GM12865 (cell line): ENCODE measurements at regions not wholly inside any gene's neighbourhood (a gene's known extent, or its start where the extent isn't known, plus 50 kb on each side); places are given as distances from the start of the nearest gene placed in this dataset.

ENCODE experiments used
- DNase-seq: peaks from one replicate; pipeline ENCODE4 v3.0.0; 2010; ENCODE audit warnings: low read depth
- H3K4me3 ChIP-seq: 2 replicates; pipeline ENCODE4 v1.5.1; 2011; ENCODE audit warnings: mild to moderate bottlenecking, low read depth, low read length, control low read depth
- TF ChIP-seq, protein P1 (sequence below): IDR thresholded peaks from 2 replicates; pipeline ENCODE4 v1.5.1; 2011; ENCODE audit warnings: low read length, control low read depth, low read depth, inconsistent platforms; ENCODE audit not compliant: insufficient read depth; ENCODE audit errors: missing control alignments

DNA sequence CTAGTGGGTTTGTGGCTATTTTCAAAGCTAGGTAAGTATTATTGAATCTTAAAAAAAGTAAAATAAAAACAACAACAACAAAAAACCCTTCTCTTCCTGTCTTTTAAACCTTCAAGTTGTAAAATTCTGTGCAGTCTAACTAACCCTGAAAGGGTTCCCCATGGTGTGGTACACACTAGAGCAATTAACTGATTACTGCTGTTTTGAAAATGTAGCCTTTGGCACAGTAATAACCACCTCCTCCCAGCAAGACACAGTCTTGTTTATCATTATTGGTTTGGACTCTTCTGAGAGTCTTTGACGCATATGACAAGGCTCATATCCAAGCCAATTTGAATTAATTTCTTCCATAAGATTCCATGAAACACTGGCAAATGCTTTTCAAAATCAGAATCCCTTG is 2184.6 kb upstream of the PIK3C3 start:
- TF ChIP-seq, protein P1, sequence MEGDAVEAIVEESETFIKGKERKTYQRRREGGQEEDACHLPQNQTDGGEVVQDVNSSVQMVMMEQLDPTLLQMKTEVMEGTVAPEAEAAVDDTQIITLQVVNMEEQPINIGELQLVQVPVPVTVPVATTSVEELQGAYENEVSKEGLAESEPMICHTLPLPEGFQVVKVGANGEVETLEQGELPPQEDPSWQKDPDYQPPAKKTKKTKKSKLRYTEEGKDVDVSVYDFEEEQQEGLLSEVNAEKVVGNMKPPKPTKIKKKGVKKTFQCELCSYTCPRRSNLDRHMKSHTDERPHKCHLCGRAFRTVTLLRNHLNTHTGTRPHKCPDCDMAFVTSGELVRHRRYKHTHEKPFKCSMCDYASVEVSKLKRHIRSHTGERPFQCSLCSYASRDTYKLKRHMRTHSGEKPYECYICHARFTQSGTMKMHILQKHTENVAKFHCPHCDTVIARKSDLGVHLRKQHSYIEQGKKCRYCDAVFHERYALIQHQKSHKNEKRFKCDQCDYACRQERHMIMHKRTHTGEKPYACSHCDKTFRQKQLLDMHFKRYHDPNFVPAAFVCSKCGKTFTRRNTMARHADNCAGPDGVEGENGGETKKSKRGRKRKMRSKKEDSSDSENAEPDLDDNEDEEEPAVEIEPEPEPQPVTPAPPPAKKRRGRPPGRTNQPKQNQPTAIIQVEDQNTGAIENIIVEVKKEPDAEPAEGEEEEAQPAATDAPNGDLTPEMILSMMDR, result no peak
- DNase-seq, result no peak
- H3K4me3 ChIP-seq, result no peak overlapping the region

DNA sequence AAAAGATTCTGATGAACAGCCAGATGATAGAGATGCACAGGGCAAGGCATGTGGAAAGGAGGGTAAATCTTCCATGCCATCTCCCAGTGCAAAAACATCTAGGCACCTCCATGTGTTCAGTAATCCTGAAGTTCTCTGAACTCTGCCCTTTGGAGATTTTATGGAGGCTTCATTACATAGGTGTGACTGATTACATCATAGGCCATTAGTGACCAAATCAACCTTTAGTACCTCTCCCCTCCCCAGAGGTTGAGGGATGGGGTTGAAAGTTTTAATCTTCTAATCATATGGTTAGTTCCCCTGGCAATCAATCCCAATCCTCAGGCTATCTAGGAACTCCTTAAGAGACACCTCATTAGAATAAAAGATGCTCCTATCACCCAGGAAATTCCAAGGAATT is 2190.2 kb upstream of the PIK3C3 start:
- TF ChIP-seq, protein P1, result no peak
- H3K4me3 ChIP-seq, result no peak overlapping the region

GRCh38 chr18:39761273-39761672 is 2193.8 kb upstream of the PIK3C3 start:
- no peak for DNase-seq
- TF ChIP-seq, protein P1, result no peak
- H3K4me3 ChIP-seq, result no peak overlapping the region

More for the DNA sequence above, 2190.2 kb upstream of the PIK3C3 start:
- no peak for DNase-seq

DNA sequence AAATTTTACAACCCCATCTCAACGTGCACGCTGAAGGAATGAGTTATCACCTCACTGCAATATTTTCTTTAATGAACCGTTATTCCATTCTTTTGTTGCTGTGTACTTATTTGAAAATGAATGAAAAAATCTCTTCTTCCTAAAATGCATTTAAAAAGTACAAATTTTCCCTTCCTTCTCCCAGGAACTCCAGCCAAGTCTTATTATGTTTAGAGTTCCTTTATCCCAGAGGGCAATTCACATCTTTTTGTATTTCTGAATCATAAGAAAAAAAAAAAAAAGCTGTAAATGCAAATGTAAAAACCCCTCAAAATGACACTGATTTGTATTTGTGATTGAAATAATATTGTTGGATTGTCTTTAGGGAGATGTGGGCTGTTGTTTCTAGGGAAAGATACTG is 2194.3 kb upstream of the CELF4 start:
- TF ChIP-seq, protein P1, result no peak
- H3K4me3 ChIP-seq, result no peak overlapping the region
- DNase-seq, result no peak

- TF ChIP-seq, protein P1, result no peak
- no peak for DNase-seq
- no peak overlapping the region for H3K4me3 ChIP-seq
Observed at GRCh38 chr18:39753178-39753577, 2187.6 kb upstream of the CELF4 start.

- TF ChIP-seq, protein P1, result no peak
- DNase-seq, result no peak
- H3K4me3 ChIP-seq, result no peak overlapping the region
Observed at GRCh38 chr18:39752351-39752750, 2186.8 kb upstream of the CELF4 start.

- no peak for DNase-seq
- TF ChIP-seq, protein P1, result no peak
- no peak overlapping the region for H3K4me3 ChIP-seq
Observed at GRCh38 chr18:39751921-39752320, 2186.3 kb upstream of the CELF4 start.
